HEK293 (cell line): ENCODE measurements at regions not wholly inside any gene's neighbourhood (a gene's known extent, or its start where the extent isn't known, plus 50 kb on each side); places are given as distances from the start of the nearest gene placed in this dataset.

Experiments
- CTCF ChIA-PET: fragments of 350-600 bp; formaldehyde crosslinking; extraction: SDS; loops from one replicate; lab custom pipeline; 2021; ENCODE audit warnings: antibody characterized with exemption; lab: Yijun Ruan, JAX
- POLR2A ChIA-PET: fragments of 300-600 bp; formaldehyde crosslinking; extraction: SDS; loops from one replicate; lab custom pipeline; 2020; ENCODE audit warnings: antibody characterized with exemption, inconsistent platforms; lab: Yijun Ruan, JAX
- H3K27ac ChIP-seq: fragments of 200-500 bp; sonication (Bioruptor generic); 2 replicates; pipeline ENCODE4 v1.5.1; 2014; ENCODE audit warnings: low read depth, low read length, control low read depth, inconsistent platforms; ENCODE audit errors: extremely low read depth
- H3K36me3 ChIP-seq, 2 experiments: fragments of 200-500 bp in 1 of 2; sonication (Bioruptor generic) in 1 of 2; 1 replicate in 1 of 2; 2 replicates in 1 of 2; pipeline ENCODE4 v1.5.1; 2014 to 2017; ENCODE audit warnings: inconsistent platforms in 2 of 2, low read length in 2 of 2; ENCODE audit not compliant: control insufficient read depth in 2 of 2, insufficient read depth in 1 of 2
- H3K4me1 ChIP-seq: fragments of 200-500 bp; sonication (Bioruptor generic); 2 replicates; pipeline ENCODE4 v1.5.1; 2014; ENCODE audit warnings: mild to moderate bottlenecking, low read length, inconsistent platforms; ENCODE audit not compliant: control insufficient read depth, insufficient read depth
- H3K4me3 ChIP-seq: 2 replicates; pipeline ENCODE4 v1.5.1; 2011; ENCODE audit warnings: low read depth, mild to moderate bottlenecking, control low read depth, low read length, moderate library complexity
- H3K9me3 ChIP-seq: fragments of 200-500 bp; sonication (Bioruptor generic); 2 replicates; pipeline ENCODE4 v1.5.1; 2014; ENCODE audit warnings: low read depth, low read length, inconsistent platforms; ENCODE audit not compliant: control insufficient read depth, insufficient read depth
- BCL11B ChIP-seq: fragments of 450-650 bp; formaldehyde crosslinking; IDR thresholded peaks from 2 replicates; pipeline ENCODE4 v1.5.1; 2016; ENCODE audit warnings: low read depth, missing biosample characterization, missing genetic modification characterization
- BCL6B ChIP-seq: fragments of 450-650 bp; formaldehyde crosslinking; IDR thresholded peaks from 2 replicates; pipeline ENCODE4 v1.5.1; 2017; ENCODE audit warnings: missing biosample characterization, missing genetic modification characterization
- EGR2 ChIP-seq: fragments of 450-650 bp; formaldehyde crosslinking; IDR thresholded peaks from 2 replicates; pipeline ENCODE4 v1.5.1; 2016; ENCODE audit warnings: low read depth, missing biosample characterization, missing genetic modification characterization
- GLI2 ChIP-seq: fragments of 450-650 bp; formaldehyde crosslinking; IDR thresholded peaks from 2 replicates; pipeline ENCODE4; 2017; ENCODE audit warnings: missing biosample characterization, missing genetic modification characterization, low read depth, borderline replicate concordance
- GLIS1 ChIP-seq: fragments of 450-650 bp; formaldehyde crosslinking; IDR thresholded peaks from 2 replicates; pipeline ENCODE4 v1.5.1; 2016; ENCODE audit warnings: missing biosample characterization, missing genetic modification characterization
- OSR2 ChIP-seq: fragments of 450-650 bp; formaldehyde crosslinking; IDR thresholded peaks from 2 replicates; pipeline ENCODE4 v1.5.1; 2016; ENCODE audit warnings: missing biosample characterization, missing genetic modification characterization
- ZBTB8A ChIP-seq: fragments of 450-650 bp; formaldehyde crosslinking; IDR thresholded peaks from 2 replicates; pipeline ENCODE4 v1.5.1; 2016; ENCODE audit warnings: missing biosample characterization, missing genetic modification characterization
- ZFHX2 ChIP-seq: fragments of 450-650 bp; formaldehyde crosslinking; conservative IDR thresholded peaks from 2 replicates; pipeline ENCODE4 v1.5.1; 2016; ENCODE audit warnings: missing biosample characterization, missing genetic modification characterization
- ZFP41 ChIP-seq: fragments of 450-650 bp; formaldehyde crosslinking; IDR thresholded peaks from 2 replicates; pipeline ENCODE4 v1.5.1; 2016; ENCODE audit warnings: missing biosample characterization, missing genetic modification characterization, borderline replicate concordance
- ZNF148 ChIP-seq: fragments of 450-650 bp; formaldehyde crosslinking; IDR thresholded peaks from 2 replicates; pipeline ENCODE4 v1.5.0; 2017; ENCODE audit warnings: missing biosample characterization, missing genetic modification characterization, borderline replicate concordance
- ZNF2 ChIP-seq: fragments of 450-650 bp; formaldehyde crosslinking; IDR thresholded peaks from 2 replicates; pipeline ENCODE4 v1.5.1; 2016; ENCODE audit warnings: missing biosample characterization, missing genetic modification characterization
- ZNF514 ChIP-seq: fragments of 450-650 bp; formaldehyde crosslinking; IDR thresholded peaks from 2 replicates; pipeline ENCODE4 v1.5.1; 2016; ENCODE audit warnings: missing biosample characterization, missing genetic modification characterization
- ZNF571 ChIP-seq: fragments of 450-650 bp; formaldehyde crosslinking; IDR thresholded peaks from 2 replicates; pipeline ENCODE4 v1.5.0; 2017; ENCODE audit warnings: missing biosample characterization, missing genetic modification characterization
- ZNF600 ChIP-seq: fragments of 450-650 bp; formaldehyde crosslinking; IDR thresholded peaks from 2 replicates; pipeline ENCODE4 v1.5.1; 2016; ENCODE audit warnings: missing biosample characterization, missing genetic modification characterization
- ZNF660 ChIP-seq: fragments of 450-650 bp; IDR thresholded peaks from 2 replicates; pipeline ENCODE4 v1.5.1; 2018; ENCODE audit warnings: missing biosample characterization, mild to moderate bottlenecking, missing genetic modification characterization
- ZNF704 ChIP-seq: fragments of 450-650 bp; formaldehyde crosslinking; IDR thresholded peaks from 2 replicates; pipeline ENCODE4 v1.5.1; 2016; ENCODE audit warnings: missing biosample characterization, missing genetic modification characterization
- ZNF707 ChIP-seq: fragments of 450-650 bp; formaldehyde crosslinking; IDR thresholded peaks from 2 replicates; pipeline ENCODE4 v1.5.1; 2016; ENCODE audit warnings: missing biosample characterization, missing genetic modification characterization
- ZNF768 ChIP-seq: fragments of 450-650 bp; formaldehyde crosslinking; IDR thresholded peaks from 2 replicates; pipeline ENCODE4 v1.5.1; 2018; ENCODE audit warnings: missing biosample characterization, mild to moderate bottlenecking, missing genetic modification characterization
- ZSCAN18 ChIP-seq: fragments of 450-650 bp; formaldehyde crosslinking; IDR thresholded peaks from 2 replicates; pipeline ENCODE4 v1.5.1; 2016; ENCODE audit warnings: missing biosample characterization, missing genetic modification characterization
- TF ChIP-seq, protein P1 (sequence below): fragments of 450-650 bp; formaldehyde crosslinking; IDR thresholded peaks from 2 replicates; pipeline ENCODE4 v1.5.1; 2016; ENCODE audit warnings: missing biosample characterization, missing genetic modification characterization
- TF ChIP-seq, protein P2 (sequence below): fragments of 450-650 bp; formaldehyde crosslinking; IDR thresholded peaks from 2 replicates; pipeline ENCODE4 v1.5.1; 2016; ENCODE audit warnings: missing biosample characterization, missing genetic modification characterization, low read depth

GRCh38 chr4:1554876-1555265 is 129.2 kb downstream of the FAM53A start (continued):
- TF ChIP-seq ZNF514 (tag by site-specific recombination) (no peak), EGR2 (tag by site-specific recombination) (no peak)

GRCh38 chr4:1554246-1554875 is 129.8 kb downstream of the FAM53A start:
- Histone ChIP-seq H3K27ac (no peak overlapping the region), H3K36me3 (no peaks in the 10 kb centered on the region), H3K9me3 (no peaks in the 10 kb centered on the region), H3K4me1 (no peaks in the 10 kb centered on the region), H3K4me3 (no peak overlapping the region)
- CTCF ChIA-PET: no interaction called here
- TF ChIP-seq EGR2 (tag by site-specific recombination): peak; percentile 74
- TF ChIP-seq ZNF704: no peak
- no peak for TF ChIP-seq ZNF768 (tag by site-specific recombination)
- TF ChIP-seq ZNF2 (tag by site-specific recombination): no peak
- TF ChIP-seq ZFHX2 (tag by site-specific recombination): peak; percentile 63
- no peak for TF ChIP-seq ZNF600 (tag by site-specific recombination)
- POLR2A ChIA-PET: no interaction called here

- H3K9me3 ChIP-seq: no peaks in the 10 kb centered on the region
- no peaks in the 10 kb centered on the region for H3K36me3 ChIP-seq
- POLR2A ChIA-PET: interaction anchor here (0.6 kb wide), 1 partner anchor 164 kb away, joined by 4 read pairs; no protein-coding TSS in a partner anchor
- H3K4me3 ChIP-seq: no peak overlapping the region
- CTCF ChIA-PET: no interaction called here
- no peak for TF ChIP-seq GLIS1
- TF ChIP-seq ZNF571 (tag by site-specific recombination): no peak
- TF ChIP-seq ZNF660 (tag by site-specific recombination): no peak
- no peak for TF ChIP-seq GLI2 (tag by site-specific recombination)
- TF ChIP-seq BCL6B (tag by site-specific recombination): no peak
- no peak overlapping the region for H3K27ac ChIP-seq
- H3K4me1 ChIP-seq: no peaks in the 10 kb centered on the region
Observed at GRCh38 chr4:1553365-1553764, 130.7 kb downstream of the FAM53A start.

DNA sequence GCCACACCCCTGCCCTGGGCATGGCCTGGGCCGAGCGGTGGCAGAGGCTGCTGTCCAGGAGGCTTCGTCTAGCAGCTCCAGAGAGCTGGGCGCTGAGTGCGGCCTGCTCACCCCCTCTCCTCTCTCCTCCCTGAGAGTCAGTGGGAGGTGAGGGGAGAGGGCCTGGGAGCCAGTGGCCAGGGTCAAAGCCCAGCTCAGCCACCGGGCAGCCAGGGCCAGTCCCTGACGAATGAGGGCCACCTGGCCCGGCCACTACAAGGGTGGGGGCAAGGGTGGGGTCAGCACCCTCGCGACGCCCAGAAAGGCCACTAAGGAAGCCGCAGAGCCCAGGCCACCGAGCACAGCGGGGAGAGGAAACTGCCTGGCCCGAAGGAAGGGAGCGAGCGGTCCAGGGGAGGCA is 131.7 kb downstream of the FAM53A start:
- no peaks in the 10 kb centered on the region for H3K9me3 ChIP-seq
- TF ChIP-seq OSR2 (tag by site-specific recombination) (no peak), ZFP41 (tag by site-specific recombination) (no peak), ZSCAN18 (tag by site-specific recombination) (no peak), ZNF2 (tag by site-specific recombination) (no peak), ZBTB8A (tag by site-specific recombination) (no peak), ZNF707 (no peak), ZNF148 (no peak), BCL11B (tag by site-specific recombination) (no peak)
- TF ChIP-seq, protein P1, sequence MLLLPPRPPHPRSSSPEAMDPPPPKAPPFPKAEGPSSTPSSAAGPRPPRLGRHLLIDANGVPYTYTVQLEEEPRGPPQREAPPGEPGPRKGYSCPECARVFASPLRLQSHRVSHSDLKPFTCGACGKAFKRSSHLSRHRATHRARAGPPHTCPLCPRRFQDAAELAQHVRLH (tag by site-specific recombination): no peak
- TF ChIP-seq, protein P2, sequence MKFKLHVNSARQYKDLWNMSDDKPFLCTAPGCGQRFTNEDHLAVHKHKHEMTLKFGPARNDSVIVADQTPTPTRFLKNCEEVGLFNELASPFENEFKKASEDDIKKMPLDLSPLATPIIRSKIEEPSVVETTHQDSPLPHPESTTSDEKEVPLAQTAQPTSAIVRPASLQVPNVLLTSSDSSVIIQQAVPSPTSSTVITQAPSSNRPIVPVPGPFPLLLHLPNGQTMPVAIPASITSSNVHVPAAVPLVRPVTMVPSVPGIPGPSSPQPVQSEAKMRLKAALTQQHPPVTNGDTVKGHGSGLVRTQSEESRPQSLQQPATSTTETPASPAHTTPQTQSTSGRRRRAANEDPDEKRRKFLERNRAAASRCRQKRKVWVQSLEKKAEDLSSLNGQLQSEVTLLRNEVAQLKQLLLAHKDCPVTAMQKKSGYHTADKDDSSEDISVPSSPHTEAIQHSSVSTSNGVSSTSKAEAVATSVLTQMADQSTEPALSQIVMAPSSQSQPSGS (tag by site-specific recombination): no peak
- H3K4me3 ChIP-seq: no peak overlapping the region
- POLR2A ChIA-PET: interaction anchor here (0.6 kb wide), 1 partner anchor 163 kb away, joined by 4 read pairs; no protein-coding TSS in a partner anchor
- CTCF ChIA-PET: interaction anchor here (0.5 kb wide), 1 partner anchor 1589 kb away, joined by 4 read pairs; no protein-coding TSS in a partner anchor
- H3K36me3 ChIP-seq: no peaks in the 10 kb centered on the region
- no peak overlapping the region for H3K27ac ChIP-seq
- no peaks in the 10 kb centered on the region for H3K4me1 ChIP-seq
